ENCODE measurements at regions not wholly inside any gene's neighbourhood (a gene's known extent, or its start where the extent isn't known, plus 50 kb on each side); places are given as distances from the start of the nearest gene placed in this dataset.

DNA sequence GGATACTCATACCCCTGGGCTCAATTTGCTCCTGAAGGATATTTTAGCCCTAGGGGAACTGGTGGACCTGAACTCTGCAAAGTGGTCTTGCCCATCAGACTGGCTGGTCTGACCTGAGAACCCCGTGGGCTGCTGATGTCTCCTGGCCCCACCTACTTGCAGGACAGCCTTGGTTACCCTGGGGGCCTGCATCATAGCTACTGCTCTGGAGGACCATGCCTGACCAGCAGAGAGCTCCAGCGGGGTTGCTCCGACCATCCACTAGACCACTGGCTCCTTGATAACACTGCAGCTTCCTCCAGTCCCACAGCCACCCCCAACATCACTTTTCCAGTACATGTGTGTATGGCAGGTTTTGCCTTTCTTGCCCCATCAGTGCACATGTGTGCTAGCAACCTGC is 331.6 kb upstream of the BRINP3 start:
- TF ChIP-seq ZNF143 (CRISPR knock-in tag; IDR thresholded peaks at IDR 0.05) = no peak
- TF ChIP-seq TCF7 (IDR thresholded peaks at IDR 0.05; ENCODE audit: borderline replicate concordance) = no peak
- no peak for TF ChIP-seq FOXP4 (CRISPR knock-in tag; IDR thresholded peaks at IDR 0.05; ENCODE audit: borderline replicate concordance)
- TF ChIP-seq, protein P1, sequence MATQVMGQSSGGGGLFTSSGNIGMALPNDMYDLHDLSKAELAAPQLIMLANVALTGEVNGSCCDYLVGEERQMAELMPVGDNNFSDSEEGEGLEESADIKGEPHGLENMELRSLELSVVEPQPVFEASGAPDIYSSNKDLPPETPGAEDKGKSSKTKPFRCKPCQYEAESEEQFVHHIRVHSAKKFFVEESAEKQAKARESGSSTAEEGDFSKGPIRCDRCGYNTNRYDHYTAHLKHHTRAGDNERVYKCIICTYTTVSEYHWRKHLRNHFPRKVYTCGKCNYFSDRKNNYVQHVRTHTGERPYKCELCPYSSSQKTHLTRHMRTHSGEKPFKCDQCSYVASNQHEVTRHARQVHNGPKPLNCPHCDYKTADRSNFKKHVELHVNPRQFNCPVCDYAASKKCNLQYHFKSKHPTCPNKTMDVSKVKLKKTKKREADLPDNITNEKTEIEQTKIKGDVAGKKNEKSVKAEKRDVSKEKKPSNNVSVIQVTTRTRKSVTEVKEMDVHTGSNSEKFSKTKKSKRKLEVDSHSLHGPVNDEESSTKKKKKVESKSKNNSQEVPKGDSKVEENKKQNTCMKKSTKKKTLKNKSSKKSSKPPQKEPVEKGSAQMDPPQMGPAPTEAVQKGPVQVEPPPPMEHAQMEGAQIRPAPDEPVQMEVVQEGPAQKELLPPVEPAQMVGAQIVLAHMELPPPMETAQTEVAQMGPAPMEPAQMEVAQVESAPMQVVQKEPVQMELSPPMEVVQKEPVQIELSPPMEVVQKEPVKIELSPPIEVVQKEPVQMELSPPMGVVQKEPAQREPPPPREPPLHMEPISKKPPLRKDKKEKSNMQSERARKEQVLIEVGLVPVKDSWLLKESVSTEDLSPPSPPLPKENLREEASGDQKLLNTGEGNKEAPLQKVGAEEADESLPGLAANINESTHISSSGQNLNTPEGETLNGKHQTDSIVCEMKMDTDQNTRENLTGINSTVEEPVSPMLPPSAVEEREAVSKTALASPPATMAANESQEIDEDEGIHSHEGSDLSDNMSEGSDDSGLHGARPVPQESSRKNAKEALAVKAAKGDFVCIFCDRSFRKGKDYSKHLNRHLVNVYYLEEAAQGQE (IDR thresholded peaks at IDR 0.05; ENCODE audit: borderline replicate concordance) = no peak
- TF ChIP-seq, protein P1 (CRISPR knock-in tag; IDR thresholded peaks at IDR 0.05; ENCODE audit: low read depth) = no peak
- no peak for TF ChIP-seq NFRKB (IDR thresholded peaks at IDR 0.05; ENCODE audit: low read depth)
- TF ChIP-seq ZBTB8A (IDR thresholded peaks at IDR 0.05; ENCODE audit: partially characterized antibody) = no peak
